ENCODE measurements at regions not wholly inside any gene's neighbourhood (a gene's known extent, or its start where the extent isn't known, plus 50 kb on each side); places are given as distances from the start of the nearest gene placed in this dataset.

- Histone ChIP-seq H3K4me2 (ENCODE audit: low read length) (no peak overlapping the region), H3K9me3 (ENCODE audit: insufficient read depth, low read length) (no peaks in the 10 kb centered on the region), H3K27me3 (ENCODE audit: low read depth, low read length) (no peaks in the 10 kb centered on the region), H3K36me3 (replicated peaks; ENCODE audit: low read depth, low read length) (no peaks in the 10 kb centered on the region), H2AFZ (ENCODE audit: low read depth, low read length) (no peak overlapping the region), H3K79me2 (ENCODE audit: low read length) (no peaks in the 10 kb centered on the region), H3K4me1 (ENCODE audit: low read length) (no peaks in the 10 kb centered on the region), H3K9ac (ENCODE audit: low read length) (no peak overlapping the region), H3K27ac (ENCODE audit: low read length) (no peak overlapping the region), H3K4me3 (ENCODE audit: low read length) (no peak overlapping the region), H4K20me1 (ENCODE audit: insufficient read depth, low read length) (no peaks in the 10 kb centered on the region)
- TF ChIP-seq EZH2phosphoT487 (IDR thresholded peaks at IDR 0.05; ENCODE audit: low read depth) (no peak), CTCF (IDR thresholded peaks at IDR 0.05; ENCODE audit: low read depth, low read length) (no peak)
Measured at GRCh38 chr17:5793157-5793556, 208.8 kb upstream of the NLRP1 start.

DNA sequence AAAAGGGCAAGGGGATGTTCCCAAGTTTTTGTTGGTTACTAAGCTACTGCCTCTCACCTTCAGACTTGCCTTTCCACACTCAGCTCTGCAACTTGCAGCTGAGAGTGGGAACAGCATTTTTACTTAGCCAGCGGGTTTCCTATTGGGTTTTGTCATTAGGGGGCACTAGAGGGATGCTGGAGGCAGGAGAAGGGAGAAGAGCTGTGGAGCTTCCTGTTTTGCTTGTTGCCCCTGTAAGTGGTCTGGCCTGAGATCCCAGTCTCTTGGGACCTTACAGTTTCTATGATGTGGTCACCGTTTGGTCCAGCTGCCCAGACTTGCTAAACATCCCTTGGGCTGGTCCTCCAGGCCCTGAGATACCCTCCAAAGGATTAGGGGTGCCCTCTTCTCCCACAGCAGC lies 209.6 kb upstream of the NLRP1 start:
- Histone ChIP-seq H3K79me2 (ENCODE audit: low read length) (no peaks in the 10 kb centered on the region), H3K27ac (ENCODE audit: low read length) (no peak overlapping the region), H3K4me3 (ENCODE audit: low read length) (no peak overlapping the region), H3K4me1 (ENCODE audit: low read length) (no peaks in the 10 kb centered on the region), H3K4me2 (ENCODE audit: low read length) (no peak overlapping the region), H3K9ac (ENCODE audit: low read length) (no peak overlapping the region), H3K27me3 (ENCODE audit: low read depth, low read length) (no peaks in the 10 kb centered on the region), H3K36me3 (replicated peaks; ENCODE audit: low read depth, low read length) (no peaks in the 10 kb centered on the region), H4K20me1 (ENCODE audit: insufficient read depth, low read length) (no peaks in the 10 kb centered on the region), H2AFZ (ENCODE audit: low read depth, low read length) (no peak overlapping the region), H3K9me3 (ENCODE audit: insufficient read depth, low read length) (no peaks in the 10 kb centered on the region)
- TF ChIP-seq EZH2phosphoT487 (IDR thresholded peaks at IDR 0.05; ENCODE audit: low read depth) = no peak
- peak; percentile 30 for TF ChIP-seq CTCF (IDR thresholded peaks at IDR 0.05; ENCODE audit: low read depth, low read length)

- TF ChIP-seq CTCF (IDR thresholded peaks at IDR 0.05; ENCODE audit: low read depth, low read length) = no peak
- TF ChIP-seq EZH2phosphoT487 (IDR thresholded peaks at IDR 0.05; ENCODE audit: low read depth) = no peak
- no peaks in the 10 kb centered on the region for H3K4me1 ChIP-seq (ENCODE audit: low read length)
- no peaks in the 10 kb centered on the region for H3K27me3 ChIP-seq (ENCODE audit: low read depth, low read length)
- H2AFZ ChIP-seq (ENCODE audit: low read depth, low read length) = no peak overlapping the region
- no peak overlapping the region for H3K9ac ChIP-seq (ENCODE audit: low read length)
- H4K20me1 ChIP-seq (ENCODE audit: insufficient read depth, low read length) = no peaks in the 10 kb centered on the region
- H3K9me3 ChIP-seq (ENCODE audit: insufficient read depth, low read length) = no peaks in the 10 kb centered on the region
- no peak overlapping the region for H3K4me3 ChIP-seq (ENCODE audit: low read length)
- H3K4me2 ChIP-seq (ENCODE audit: low read length) = no peak overlapping the region
- H3K27ac ChIP-seq (ENCODE audit: low read length) = no peak overlapping the region
- no peaks in the 10 kb centered on the region for H3K36me3 ChIP-seq (replicated peaks; ENCODE audit: low read depth, low read length)
- no peaks in the 10 kb centered on the region for H3K79me2 ChIP-seq (ENCODE audit: low read length)
Measured at GRCh38 chr17:5794385-5794784, 210.1 kb upstream of the NLRP1 start.

GRCh38 chr17:5794881-5795506 lies 210.7 kb upstream of the NLRP1 start:
- H3K36me3 ChIP-seq (replicated peaks; ENCODE audit: low read depth, low read length) = no peaks in the 10 kb centered on the region
- H3K4me3 ChIP-seq (ENCODE audit: low read length) = no peak overlapping the region
- H3K27me3 ChIP-seq (ENCODE audit: low read depth, low read length) = no peaks in the 10 kb centered on the region

More at GRCh38 chr17:5794881-5795506, 210.7 kb upstream of the NLRP1 start:
- no peak overlapping the region for H3K9ac ChIP-seq (ENCODE audit: low read length)
- TF ChIP-seq EZH2phosphoT487 (IDR thresholded peaks at IDR 0.05; ENCODE audit: low read depth) (no peak), CTCF (IDR thresholded peaks at IDR 0.05; ENCODE audit: low read depth, low read length) (no peak)
- no peak overlapping the region for H3K27ac ChIP-seq (ENCODE audit: low read length)
- H4K20me1 ChIP-seq (ENCODE audit: insufficient read depth, low read length) = no peaks in the 10 kb centered on the region
- H3K79me2 ChIP-seq (ENCODE audit: low read length) = no peaks in the 10 kb centered on the region
- H3K4me1 ChIP-seq (ENCODE audit: low read length) = no peaks in the 10 kb centered on the region
- no peak overlapping the region for H2AFZ ChIP-seq (ENCODE audit: low read depth, low read length)
- H3K9me3 ChIP-seq (ENCODE audit: insufficient read depth, low read length) = no peaks in the 10 kb centered on the region
- H3K4me2 ChIP-seq (ENCODE audit: low read length) = no peak overlapping the region
